Smooth muscle cell (in vitro differentiated cells): ENCODE measurements at regions not wholly inside any gene's neighbourhood (a gene's known extent, or its start where the extent isn't known, plus 50 kb on each side); places are given as distances from the start of the nearest gene placed in this dataset.

Experiments used
- DNase-seq: peaks from one replicate; lab custom pipeline; 2025; ENCODE audit not compliant: unreplicated experiment; lab: John Stamatoyannopoulos, UW
- H2AFZ ChIP-seq: fragments of 200-600 bp; sonication (generic); 2 replicates; pipeline ENCODE4 v1.6.0; 2016; ENCODE audit warnings: antibody characterized with exemption, low read depth, mild to moderate bottlenecking
- H3F3A ChIP-seq: fragments of 200-600 bp; sonication (generic); 2 replicates; pipeline ENCODE4 v1.6.0; 2017; ENCODE audit warnings: antibody characterized with exemption, low read depth
- H3K27ac ChIP-seq: fragments of 200-600 bp; sonication (generic); 2 replicates; pipeline ENCODE4 v1.5.1; 2016; ENCODE audit warnings: low read depth, mild to moderate bottlenecking
- H3K27me3 ChIP-seq: fragments of 200-600 bp; sonication (generic); 2 replicates; pipeline ENCODE4 v1.6.1; 2016; ENCODE audit warnings: low read depth, mild to moderate bottlenecking
- H3K36me3 ChIP-seq: fragments of 200-600 bp; sonication (generic); 2 replicates; pipeline ENCODE4 v1.5.1; 2016; ENCODE audit warnings: low read depth
- H3K4me1 ChIP-seq: fragments of 200-600 bp; sonication (generic); 2 replicates; pipeline ENCODE4 v1.5.1; 2016; ENCODE audit warnings: low read depth
- H3K4me2 ChIP-seq: fragments of 200-600 bp; sonication (generic); 2 replicates; pipeline ENCODE4 v1.6.0; 2016; ENCODE audit warnings: mild to moderate bottlenecking
- H3K4me3 ChIP-seq: fragments of 200-600 bp; sonication (generic); 2 replicates; pipeline ENCODE4 v1.5.1; 2016; ENCODE audit warnings: mild to moderate bottlenecking
- H3K79me2 ChIP-seq: fragments of 200-600 bp; sonication (generic); 2 replicates; pipeline ENCODE4 v1.6.0; 2016; ENCODE audit warnings: low read depth, mild to moderate bottlenecking
- H3K9ac ChIP-seq: fragments of 200-600 bp; sonication (generic); 2 replicates; pipeline ENCODE4 v1.6.0; 2016; ENCODE audit warnings: low read depth
- H3K9me3 ChIP-seq: fragments of 200-600 bp; sonication (generic); replicated peaks from 2 replicates; pipeline ENCODE4 v1.5.1; 2016; ENCODE audit warnings: low read depth
- H4K20me1 ChIP-seq: fragments of 200-600 bp; sonication (generic); 2 replicates; pipeline ENCODE4 v1.6.0; 2016; ENCODE audit warnings: low read depth
- CTCF ChIP-seq: fragments of 200-600 bp; sonication (generic); IDR thresholded peaks from 2 replicates; pipeline ENCODE4 v1.5.1; 2017; ENCODE audit warnings: borderline replicate concordance, mild to moderate bottlenecking, antibody characterized with exemption; ENCODE audit not compliant: insufficient read depth, poor library complexity, severe bottlenecking
- WGBS: methylation state at CpG from one replicate; pipeline ENCODE4 v1.1.7; 2016; ENCODE audit warnings: low lambda C conversion rate; 5-methylcytosine and 5-hydroxymethylcytosine counted together

GRCh38 chr21:28334407-28334806 is 658.3 kb downstream of the LTN1 start:
- H3K4me2 ChIP-seq, result no peak overlapping the region
- no peak overlapping the region for H2AFZ ChIP-seq
- H3K79me2 ChIP-seq, result no peaks in the 10 kb centered on the region
- H3K9me3 ChIP-seq, result no peaks in the 10 kb centered on the region
- WGBS, result 50% methylated on average over 2 of the region's 2 CpGs
- no peak for DNase-seq
- no peak for TF ChIP-seq CTCF
- no peaks in the 10 kb centered on the region for H3F3A ChIP-seq
- no peak overlapping the region for H3K4me3 ChIP-seq
- no peaks in the 10 kb centered on the region for H3K27me3 ChIP-seq
- no peaks in the 10 kb centered on the region for H4K20me1 ChIP-seq
- H3K27ac ChIP-seq, result no peak overlapping the region
- H3K36me3 ChIP-seq, result no peaks in the 10 kb centered on the region
- no peaks in the 10 kb centered on the region for H3K4me1 ChIP-seq
- H3K9ac ChIP-seq, result no peak overlapping the region

DNA sequence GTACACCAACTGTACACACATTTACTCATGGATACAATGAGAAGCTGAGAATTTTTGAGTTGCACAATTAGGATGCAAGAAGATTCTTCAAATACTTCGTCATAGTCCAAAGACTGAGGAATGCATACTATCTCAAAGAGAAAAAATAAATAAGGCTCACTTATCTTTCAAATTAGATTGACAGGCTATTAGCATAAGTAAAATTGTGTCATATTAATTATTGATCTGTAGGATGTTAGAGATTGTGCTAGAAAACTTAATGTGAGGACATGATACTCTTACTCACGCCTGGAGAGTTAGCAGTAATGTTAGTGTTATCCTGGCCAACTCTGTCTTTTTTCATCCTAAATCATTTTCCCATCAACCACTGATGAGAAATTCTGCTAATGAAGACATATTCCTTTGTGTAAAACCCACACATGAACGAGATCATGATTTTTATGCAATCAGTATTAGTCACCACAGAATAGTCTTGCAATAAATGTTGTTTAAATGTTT is 659.0 kb downstream of the LTN1 start:
- H3K4me2 ChIP-seq, result peak overlapping the region; percentile 25
- no peaks in the 10 kb centered on the region for H3F3A ChIP-seq
- no peaks in the 10 kb centered on the region for H3K4me1 ChIP-seq
- no peaks in the 10 kb centered on the region for H3K79me2 ChIP-seq
- TF ChIP-seq CTCF, result no peak
- peak overlapping the region; percentile 58 for H3K27ac ChIP-seq
- H3K9me3 ChIP-seq, result no peaks in the 10 kb centered on the region
- H3K4me3 ChIP-seq, result no peak overlapping the region
- 28% methylated on average over 3 of the region's 3 CpGs for WGBS
- no peaks in the 10 kb centered on the region for H4K20me1 ChIP-seq
- H2AFZ ChIP-seq, result peak overlapping the region; percentile 30
- H3K36me3 ChIP-seq, result no peaks in the 10 kb centered on the region
- H3K27me3 ChIP-seq, result no peaks in the 10 kb centered on the region
- DNase-seq, result no peak
- no peak overlapping the region for H3K9ac ChIP-seq

GRCh38 chr21:28332796-28333195 is 659.9 kb downstream of the LTN1 start:
- H3K36me3 ChIP-seq, result no peaks in the 10 kb centered on the region
- no peak overlapping the region for H3K4me3 ChIP-seq
- H2AFZ ChIP-seq, result peak overlapping the region; percentile 74
- peak overlapping the region; percentile 25 for H3K4me2 ChIP-seq
- H3K4me1 ChIP-seq, result no peaks in the 10 kb centered on the region
- H3K9ac ChIP-seq, result no peak overlapping the region
- H3K27me3 ChIP-seq, result no peaks in the 10 kb centered on the region
- H3K27ac ChIP-seq, result peak overlapping the region; percentile 58
- no peak for DNase-seq
- H3K9me3 ChIP-seq, result no peaks in the 10 kb centered on the region
- TF ChIP-seq CTCF, result no peak
- no peaks in the 10 kb centered on the region for H3F3A ChIP-seq
- WGBS, result 88% methylated on average over 1 of the region's 1 CpG
- H4K20me1 ChIP-seq, result no peaks in the 10 kb centered on the region
- H3K79me2 ChIP-seq, result no peaks in the 10 kb centered on the region

- H3K4me2 ChIP-seq, result no peak overlapping the region
- no peaks in the 10 kb centered on the region for H3K9me3 ChIP-seq
- no peaks in the 10 kb centered on the region for H3K4me1 ChIP-seq
- no peak overlapping the region for H3K9ac ChIP-seq
- H3K4me3 ChIP-seq, result no peak overlapping the region
- H2AFZ ChIP-seq, result no peak overlapping the region
- 80% methylated on average over 1 of the region's 1 CpG for WGBS
- no peak for DNase-seq
- no peaks in the 10 kb centered on the region for H3K79me2 ChIP-seq
- H3K27ac ChIP-seq, result no peak overlapping the region
- no peaks in the 10 kb centered on the region for H4K20me1 ChIP-seq
- TF ChIP-seq CTCF, result no peak
- H3K36me3 ChIP-seq, result peaks cover 3% of the 10 kb centered on the region
- no peaks in the 10 kb centered on the region for H3K27me3 ChIP-seq
- no peaks in the 10 kb centered on the region for H3F3A ChIP-seq
These were observed 667.1 kb downstream of the LTN1 start for GRCh38 chr21:28325618-28326017.
